ENCODE measurements at regions not wholly inside any gene's neighbourhood (a gene's known extent, or its start where the extent isn't known, plus 50 kb on each side); places are given as distances from the start of the nearest gene placed in this dataset.

- TF ChIP-seq ZNF462 (CRISPR knock-in tag; IDR thresholded peaks at IDR 0.05) (no peak), NANOG (IDR thresholded peaks at IDR 0.05; ENCODE audit: borderline replicate concordance) (no peak), CTCF (conservative IDR thresholded peaks at IDR 0.05; ENCODE audit: low read depth in 2 of 2) (no peak), EZH2phosphoT487 (IDR thresholded peaks at IDR 0.05; ENCODE audit: unreplicated experiment) (no peak), ETS1 (IDR thresholded peaks at IDR 0.05) (no peak)
These were observed 158.0 kb downstream of the DMRT2 start (continued) for GRCh38 chr9:1208157-1208556.

- no peaks in the 10 kb centered on the region for H3K4me1 Mint-ChIP-seq
- TF ChIP-seq CREB1 (CRISPR knock-in tag; IDR thresholded peaks at IDR 0.05; ENCODE audit: low read depth), result no peak
- TF ChIP-seq JUNB (IDR thresholded peaks at IDR 0.05; ENCODE audit: unreplicated experiment), result no peak
- TF ChIP-seq ZNF462 (CRISPR knock-in tag; IDR thresholded peaks at IDR 0.05), result no peak
- no peak for TF ChIP-seq EZH2phosphoT487 (IDR thresholded peaks at IDR 0.05; ENCODE audit: unreplicated experiment)
These were observed 160.8 kb downstream of the DMRT2 start for GRCh38 chr9:1210954-1211353.

More at GRCh38 chr9:1210954-1211353, 160.8 kb downstream of the DMRT2 start:
- H3K9me2 ChIP-seq (ENCODE audit: insufficient read depth), result 0 out of 2 replicates have a peak, but pooled peaks cover 4% of the 10 kb centered on the region
- ATAC-seq, result no peak
- no peaks in the 10 kb centered on the region for H3K36me3 ChIP-seq (ENCODE audit: insufficient read depth)
- H3K27me3 ChIP-seq (ENCODE audit: insufficient read depth), result no peaks in the 10 kb centered on the region
- no peaks in the 10 kb centered on the region for H3F3A ChIP-seq (replicated peaks; ENCODE audit: low read depth)
- no peak overlapping the region for H3K4me3 ChIP-seq
- Mint-ChIP-seq H3K27me3 (ENCODE audit: insufficient read depth, low read depth, poor library complexity) (peaks cover 8% of the 10 kb centered on the region), H3K4me3 (no peak overlapping the region), H3K36me3 (ENCODE audit: low read depth) (no peaks in the 10 kb centered on the region), H3K9me3 (peaks cover 5% of the 10 kb centered on the region; the same call in 2 of the 3 replicates), H3K27ac (no peak overlapping the region)
- no peak overlapping the region for H2AFZ ChIP-seq
- DNase-seq (ENCODE audit: low spot score), result no peak
- no peak overlapping the region for H3K4me2 ChIP-seq
- H3K27ac ChIP-seq (ENCODE audit: low read depth), result no peak overlapping the region
- H4K20me1 ChIP-seq (replicated peaks; ENCODE audit: insufficient read depth), result no peaks in the 10 kb centered on the region
- H3K79me2 ChIP-seq (replicated peaks; ENCODE audit: insufficient read depth), result no peaks in the 10 kb centered on the region
- no peaks in the 10 kb centered on the region for H3K4me1 ChIP-seq (ENCODE audit: insufficient read depth)

Data from GM23338 (cell line).